Fibroblast of skin of left biceps (primary cell): ENCODE measurements at regions not wholly inside any gene's neighbourhood (a gene's known extent, or its start where the extent isn't known, plus 50 kb on each side); places are given as distances from the start of the nearest gene placed in this dataset.
"Not testable (repeated sequence)": the region's sequence is repeated elsewhere in the genome, so short reads cannot be mapped to it uniquely, and the experiment has no call there.

ENCODE experiments used
- DNase-seq, 2 experiments: peaks; one replicate each; pipeline ENCODE4 v3.0.0-alpha.2; 2013; ENCODE audit warnings: low read depth in 2 of 2

DNA sequence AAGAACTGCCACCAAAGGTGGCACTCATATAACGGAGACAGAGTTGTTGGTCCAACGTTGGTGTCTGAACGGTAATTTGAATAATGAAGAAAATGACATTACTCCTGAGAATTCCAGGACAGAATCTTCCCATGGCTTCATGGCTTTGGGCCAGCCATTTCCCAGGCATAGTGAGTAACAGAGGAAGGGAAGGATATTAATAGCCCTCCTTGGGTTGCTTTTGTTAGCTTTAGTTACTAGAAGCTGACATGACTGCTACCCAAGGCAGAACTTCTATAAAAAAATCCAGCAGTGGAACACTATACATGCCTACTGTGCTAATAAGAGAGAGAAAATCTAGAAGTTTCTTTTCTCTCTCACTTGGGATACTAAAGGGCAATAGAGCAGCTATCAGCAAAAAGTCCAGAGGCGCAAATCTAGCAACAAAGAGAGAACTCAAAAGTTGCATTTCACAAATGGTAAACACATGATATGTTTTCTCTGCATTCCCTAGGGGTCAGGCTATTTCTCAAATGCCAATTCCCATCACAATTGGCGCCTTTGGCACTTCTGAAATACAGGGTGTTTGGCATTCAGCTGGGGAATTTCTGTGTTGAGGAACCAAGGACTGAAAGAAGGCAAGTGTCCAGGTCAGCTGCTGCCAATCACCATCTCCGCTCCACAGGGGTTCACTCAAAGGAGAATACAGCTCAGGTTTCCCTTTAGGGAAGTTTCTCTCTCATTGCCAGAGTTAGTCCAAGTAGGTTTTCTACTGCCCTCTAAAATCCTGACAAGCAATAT lies 160.8 kb upstream of the KYNU start:
- DNase-seq = peak; percentile 14 to 18

DNA sequence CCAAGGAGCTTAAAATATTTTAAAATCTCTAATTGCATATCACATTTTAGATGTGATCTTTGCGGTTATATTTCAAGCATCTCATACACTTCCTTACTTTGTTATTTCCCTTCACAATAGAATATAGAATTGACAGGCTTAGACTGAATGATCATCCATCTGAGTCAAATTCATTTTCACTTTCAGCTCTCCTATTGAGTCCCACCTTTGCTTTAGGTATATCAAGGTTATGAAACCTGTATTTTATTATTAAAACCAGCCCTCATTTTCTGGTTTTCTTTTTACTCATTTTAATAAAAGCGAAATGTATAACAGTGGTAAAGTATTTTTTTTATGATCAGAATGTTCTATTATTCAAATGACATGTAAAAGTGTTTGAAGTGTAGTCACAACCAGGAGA lies 162.9 kb upstream of the KYNU start:
- DNase-seq = no peak

DNA sequence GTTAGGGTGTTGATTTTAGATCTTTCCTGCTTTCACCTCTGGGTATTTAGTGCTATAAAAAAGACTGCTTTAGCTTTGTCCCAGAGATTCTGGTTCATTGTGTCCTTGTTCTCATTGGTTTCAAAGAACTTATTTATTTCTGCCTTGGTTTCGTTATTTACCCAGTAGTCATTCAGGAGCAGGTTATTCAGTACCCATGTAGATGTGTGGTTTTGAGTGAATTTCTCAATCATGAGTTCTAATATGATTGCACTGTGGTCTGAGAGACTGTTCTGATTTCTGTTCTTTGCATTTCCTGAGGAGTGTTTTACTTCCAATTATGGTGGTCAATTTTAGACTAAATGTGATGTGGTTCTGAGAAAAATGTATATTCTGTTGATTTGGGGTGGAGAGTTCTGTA lies 167.1 kb upstream of the KYNU start:
- DNase-seq = no peak

DNA sequence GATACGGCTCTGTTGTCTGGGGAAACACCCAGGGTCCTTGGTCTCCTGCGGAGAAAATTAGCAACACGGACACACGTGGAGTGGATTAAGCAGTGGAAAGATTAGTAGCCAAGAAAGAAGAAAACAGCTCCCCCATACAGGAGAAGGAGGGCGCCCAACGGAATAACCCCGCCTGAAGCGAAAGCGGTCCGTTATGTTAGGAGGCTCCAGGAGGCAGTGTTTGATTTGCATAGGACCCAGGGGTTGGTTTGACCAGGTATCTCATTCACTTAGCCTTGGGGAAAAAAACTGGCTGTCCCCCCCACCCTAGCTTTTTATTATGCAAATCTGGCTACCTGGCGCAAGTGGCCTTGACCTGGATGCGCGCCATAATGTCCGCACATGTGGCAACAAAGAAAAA lies 170.1 kb upstream of the KYNU start:
- no peak for DNase-seq

DNA sequence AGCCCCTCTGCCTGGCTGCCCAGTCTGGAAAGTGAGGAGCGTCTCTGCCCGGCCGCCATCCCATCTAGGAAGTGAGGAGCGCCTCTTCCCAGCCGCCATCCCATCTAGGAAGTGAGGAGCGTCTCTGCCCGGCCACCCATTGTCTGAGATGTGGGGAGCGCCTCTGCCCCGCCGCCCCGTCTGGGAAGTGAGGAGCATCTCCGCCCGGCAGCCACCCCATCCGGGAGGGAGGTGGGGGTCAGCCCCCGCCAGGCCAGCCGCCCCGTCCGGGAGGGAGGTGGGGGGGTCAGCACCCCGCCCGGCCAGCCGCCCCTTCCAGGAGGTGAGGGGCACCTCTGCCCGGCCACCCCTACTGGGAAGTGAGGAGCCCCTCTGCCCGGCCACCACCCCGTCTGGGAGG lies 175.1 kb upstream of the KYNU start:
- not testable (repeated sequence) for DNase-seq

DNA sequence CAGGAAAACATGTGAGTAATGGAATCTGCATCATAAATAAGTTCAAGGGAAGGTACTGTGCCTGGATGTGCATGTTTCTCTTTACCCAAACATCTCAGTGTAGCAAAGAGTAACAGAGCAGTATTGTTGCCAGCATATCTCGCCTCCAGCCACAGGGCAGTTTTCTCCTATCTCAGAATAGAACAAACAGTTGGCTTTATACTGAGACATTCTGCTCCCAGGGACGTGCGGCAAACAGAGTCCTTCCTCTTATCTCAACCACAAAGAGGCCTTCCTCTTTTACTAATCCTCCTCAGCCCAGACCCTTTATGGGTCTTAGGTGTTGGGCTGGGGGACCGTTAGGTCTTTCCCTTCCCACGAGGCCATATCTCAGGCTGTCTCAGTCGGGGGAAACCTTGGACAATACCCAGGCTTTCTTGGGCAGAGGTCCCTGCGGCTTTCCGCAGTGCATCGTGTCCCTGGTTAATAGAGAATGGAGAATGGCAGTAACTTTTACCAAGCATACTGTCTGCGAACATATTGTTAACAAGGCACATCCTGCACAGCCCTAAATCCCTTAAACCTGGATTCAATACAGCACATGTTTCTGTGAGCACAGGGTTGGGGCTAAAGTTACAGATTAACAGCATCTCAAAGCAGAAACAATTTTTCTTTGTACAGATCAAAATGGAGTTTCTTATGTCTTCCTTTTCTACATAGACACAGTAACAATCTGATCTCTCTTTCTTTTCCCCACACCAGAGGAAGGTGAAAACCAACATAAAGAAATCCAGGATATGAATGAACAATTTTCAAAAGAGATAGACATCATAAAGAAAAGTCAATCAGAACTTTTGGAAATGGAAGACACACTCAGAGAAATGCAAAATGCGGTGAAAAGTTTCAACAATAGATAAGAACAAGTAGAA lies 181.9 kb upstream of the KYNU start:
- not testable (repeated sequence) for DNase-seq

DNA sequence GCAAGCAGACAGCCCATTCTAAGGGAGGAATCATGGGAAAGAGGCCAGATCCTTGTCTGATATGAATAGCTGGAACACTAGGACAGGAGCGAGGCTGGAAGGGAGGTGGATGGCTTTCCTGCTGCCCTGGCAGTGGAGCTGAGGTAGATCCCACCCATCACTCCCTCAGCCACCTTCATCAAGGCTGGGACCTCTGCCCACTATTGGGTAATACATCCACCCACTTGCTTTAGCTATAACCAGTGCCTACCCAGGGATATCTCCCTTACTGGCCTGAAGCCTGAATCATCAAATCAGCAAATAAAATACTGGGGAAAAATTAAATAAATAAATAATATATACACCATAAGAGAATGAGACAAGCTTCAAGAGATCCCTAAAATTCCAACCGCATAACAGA lies 183.2 kb upstream of the KYNU start:
- no peak for DNase-seq

DNA sequence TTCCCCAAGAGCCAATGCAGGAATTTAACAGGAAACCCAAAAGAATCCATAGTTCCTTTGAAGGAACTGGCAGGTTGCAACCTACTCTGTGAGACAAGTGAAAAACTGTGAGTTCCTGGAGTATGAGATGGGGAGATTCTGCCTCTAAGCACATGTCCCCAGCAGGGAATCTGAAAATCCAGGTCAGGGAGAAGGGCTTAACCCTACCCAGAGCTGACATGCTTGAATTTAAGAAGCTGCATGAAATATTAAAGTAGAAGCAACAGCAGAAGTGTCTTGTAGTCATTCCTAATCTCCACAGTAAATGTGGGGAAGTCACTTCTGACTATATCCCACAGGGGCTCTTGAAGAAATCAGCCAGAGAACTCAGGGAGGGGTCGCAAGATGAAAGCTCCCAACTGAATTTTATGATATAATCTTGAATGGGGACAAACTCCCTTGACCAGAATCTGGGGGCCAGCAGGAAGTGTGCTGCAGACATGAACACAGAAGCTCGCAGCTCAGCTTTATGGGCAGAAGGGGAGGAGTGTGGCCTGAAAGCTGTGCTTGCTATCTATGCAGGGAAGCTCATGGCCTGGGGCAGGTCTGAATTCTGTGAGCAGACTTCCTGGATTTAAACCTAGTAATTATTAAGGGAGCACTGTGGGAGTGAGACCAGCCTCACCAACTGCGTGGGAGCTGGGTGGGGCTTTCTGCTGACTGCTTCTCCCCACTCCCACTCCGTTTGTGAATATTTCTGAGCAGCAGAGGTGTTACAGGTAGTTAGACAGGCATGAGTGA lies 184.1 kb upstream of the KYNU start:
- DNase-seq = no peak

DNA sequence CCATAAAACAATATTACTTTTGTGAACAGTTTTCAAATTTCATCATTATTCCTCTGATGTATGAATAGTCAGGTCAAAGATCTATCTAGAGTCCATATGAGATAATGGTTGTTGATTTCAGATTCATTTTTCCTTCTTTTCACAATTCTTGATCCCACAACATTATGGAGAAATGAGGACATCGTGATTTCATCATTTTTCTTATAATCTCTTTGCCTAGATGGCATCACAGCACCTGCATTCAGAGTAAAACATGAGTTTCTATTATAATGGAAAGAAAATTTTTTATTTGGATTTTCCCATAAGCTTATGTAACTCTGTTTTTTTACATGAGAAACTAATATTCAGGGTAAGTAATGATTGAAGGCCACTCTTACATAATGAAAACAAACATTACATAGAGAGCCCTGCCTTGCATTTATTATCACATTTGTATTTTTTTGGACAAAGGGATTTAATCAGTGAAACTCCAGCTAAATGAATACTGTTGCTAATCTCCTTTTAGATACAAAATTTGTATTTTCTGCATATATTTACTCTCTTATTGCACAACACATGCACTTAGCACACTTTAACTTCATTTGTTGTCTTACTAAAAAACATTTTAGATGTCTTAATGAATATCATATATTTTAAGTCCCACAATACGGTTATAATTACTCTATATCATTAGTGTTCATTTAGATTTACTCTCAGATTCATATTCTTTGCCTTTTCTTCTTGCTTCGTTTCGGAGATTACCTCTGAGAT lies 188.4 kb upstream of the KYNU start:
- DNase-seq = no peak

DNA sequence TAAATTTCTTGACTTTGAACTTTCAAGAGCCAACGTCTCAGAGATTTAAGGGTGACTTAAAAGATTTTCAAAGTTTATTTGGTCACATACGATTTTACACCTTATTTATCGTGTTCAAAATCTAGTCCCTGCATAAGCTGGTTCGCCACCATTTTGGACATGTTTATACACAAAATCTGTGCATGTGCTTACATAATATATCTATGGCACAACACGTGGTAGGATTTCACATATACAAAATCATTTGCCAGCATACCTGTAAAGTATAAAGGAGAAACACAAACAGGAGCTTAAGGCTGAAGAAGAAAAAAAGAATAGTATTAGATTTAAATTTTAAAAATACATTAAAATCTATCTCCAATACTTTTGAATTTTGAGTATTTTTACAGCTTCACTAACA lies 190.0 kb upstream of the KYNU start:
- DNase-seq = no peak

DNA sequence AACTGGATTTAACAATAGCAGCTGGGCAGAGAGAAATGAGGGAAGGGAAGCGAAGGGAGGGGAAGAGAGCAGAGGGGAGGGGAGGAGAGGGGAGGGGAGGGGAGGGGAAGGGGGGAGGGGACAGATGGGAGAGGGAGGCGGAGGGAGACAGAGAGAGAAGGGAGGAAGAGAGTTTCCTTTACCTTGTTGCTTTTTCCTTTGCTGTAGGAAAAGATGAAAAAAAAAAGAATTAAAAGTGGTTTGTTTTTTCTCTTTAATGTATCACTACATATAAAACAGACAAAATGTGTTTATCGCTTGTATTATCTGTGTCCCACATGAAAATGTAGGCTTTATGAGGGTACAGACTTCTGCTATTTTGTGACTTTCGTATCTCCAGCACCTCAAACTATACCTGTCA lies 190.4 kb upstream of the KYNU start:
- no peak for DNase-seq

DNA sequence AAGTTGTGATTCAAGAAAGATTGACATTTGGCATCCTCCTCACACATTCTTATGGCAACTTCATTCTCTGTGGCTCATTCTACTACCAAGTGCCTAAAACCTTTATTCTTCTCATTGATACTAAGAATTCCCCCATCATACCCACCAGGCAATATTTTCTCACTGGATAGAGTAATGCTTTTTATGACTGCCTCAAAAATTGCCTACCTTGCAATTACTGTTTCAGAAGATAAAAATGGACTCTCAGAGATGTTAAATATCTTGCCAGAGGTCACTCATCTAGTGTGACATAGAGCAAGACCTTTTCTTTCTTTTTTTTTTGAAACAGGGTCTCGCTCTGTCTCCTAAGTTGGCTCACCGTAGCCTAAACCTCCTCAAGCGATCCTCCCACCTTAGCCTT lies 192.8 kb upstream of the KYNU start:
- no peak for DNase-seq

DNA sequence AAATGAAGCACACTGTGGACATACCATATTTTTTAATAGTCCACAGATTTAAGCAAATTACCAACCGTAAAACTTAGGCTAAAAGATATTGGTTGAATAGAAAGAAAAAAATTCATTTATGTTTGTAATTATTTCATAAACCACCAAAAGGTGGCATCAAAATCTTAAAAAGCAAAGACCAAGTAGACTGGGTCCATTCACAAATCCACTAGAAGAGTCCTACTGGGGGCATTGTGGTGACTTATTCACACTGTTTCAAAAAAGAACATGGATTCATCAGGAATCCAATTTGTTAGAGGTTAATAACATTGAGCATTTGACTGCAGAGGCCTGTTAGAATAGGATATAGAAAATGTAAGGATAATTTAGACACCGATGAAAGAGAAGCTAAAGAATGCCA lies 194.9 kb upstream of the KYNU start:
- DNase-seq = no peak

DNA sequence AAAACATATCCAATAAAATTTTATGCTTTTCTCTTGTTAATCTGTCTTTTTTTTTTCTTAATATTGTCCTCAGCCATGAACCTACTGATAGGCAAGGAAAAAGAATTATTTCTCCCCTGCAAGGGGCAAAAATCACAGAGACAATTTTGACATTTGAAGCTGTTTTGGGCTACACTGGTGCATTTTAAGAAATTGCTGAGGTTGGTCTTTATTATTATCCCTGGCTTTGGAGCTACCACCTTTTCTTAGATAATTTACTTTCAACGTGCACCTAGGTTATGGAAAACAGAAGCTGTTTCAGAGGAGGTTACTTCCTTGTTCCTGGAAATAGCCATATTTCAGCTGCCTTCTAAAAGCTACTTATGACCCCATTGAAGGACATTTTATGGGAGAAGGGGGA lies 195.5 kb upstream of the KYNU start:
- no peak for DNase-seq

DNA sequence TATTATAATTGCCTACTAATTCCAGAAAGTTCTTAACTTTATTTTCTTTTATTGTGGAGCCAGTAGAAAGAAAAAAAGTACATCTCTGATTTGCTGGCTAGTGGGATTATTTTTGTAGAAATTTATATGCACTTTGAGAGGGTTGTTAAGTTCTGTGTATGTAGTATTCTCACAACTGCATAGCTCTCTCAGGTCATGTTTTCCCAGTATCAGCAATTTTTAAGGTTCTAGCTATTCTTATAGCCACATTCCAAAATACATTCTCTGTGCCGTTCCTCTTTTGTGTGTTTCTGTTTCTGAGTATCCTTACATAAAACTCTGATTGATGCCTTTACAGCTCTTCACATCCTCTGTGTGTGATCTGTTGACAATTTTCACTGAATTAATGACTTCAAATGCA lies 199.3 kb upstream of the KYNU start:
- no peak for DNase-seq

DNA sequence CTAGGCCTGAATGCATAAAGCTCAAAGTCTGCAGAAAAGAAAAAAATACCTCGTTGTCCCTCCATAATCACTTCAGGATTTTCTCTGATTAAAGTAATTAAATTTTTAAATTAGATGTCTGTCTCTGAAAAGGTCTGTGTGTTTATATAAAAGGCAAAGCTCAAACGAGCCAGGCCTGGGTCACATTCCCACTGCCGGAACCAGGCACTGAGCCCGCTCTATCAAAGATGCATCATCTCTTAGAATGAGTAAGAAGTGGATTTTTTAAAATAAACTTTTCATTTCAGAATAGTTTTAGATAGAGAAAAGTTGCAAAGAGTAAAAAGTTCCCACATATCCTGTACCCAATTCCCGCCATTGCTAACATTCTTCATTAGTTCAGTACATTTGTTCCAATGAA lies 202.1 kb upstream of the KYNU start:
- no peak for DNase-seq

DNA sequence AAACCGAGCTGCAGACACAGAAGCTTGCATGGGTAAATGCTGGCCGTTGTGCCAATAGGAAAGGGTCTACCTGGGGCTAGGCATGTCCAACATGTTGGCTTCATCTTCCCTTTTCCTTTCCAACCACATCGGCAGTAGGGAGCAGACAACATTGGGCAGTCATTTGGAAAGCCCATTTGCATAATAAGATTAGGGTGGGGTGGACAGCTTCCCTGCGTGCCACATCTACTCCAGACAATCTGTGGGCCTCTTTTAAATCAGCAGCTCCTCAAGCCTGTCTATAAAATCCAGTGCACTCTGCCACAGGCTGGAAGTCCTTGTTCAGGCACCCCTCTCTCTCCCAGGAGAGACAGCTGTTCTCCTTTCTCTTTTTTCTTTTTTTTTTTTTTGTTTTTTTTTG lies 203.6 kb upstream of the KYNU start:
- no peak for DNase-seq

DNA sequence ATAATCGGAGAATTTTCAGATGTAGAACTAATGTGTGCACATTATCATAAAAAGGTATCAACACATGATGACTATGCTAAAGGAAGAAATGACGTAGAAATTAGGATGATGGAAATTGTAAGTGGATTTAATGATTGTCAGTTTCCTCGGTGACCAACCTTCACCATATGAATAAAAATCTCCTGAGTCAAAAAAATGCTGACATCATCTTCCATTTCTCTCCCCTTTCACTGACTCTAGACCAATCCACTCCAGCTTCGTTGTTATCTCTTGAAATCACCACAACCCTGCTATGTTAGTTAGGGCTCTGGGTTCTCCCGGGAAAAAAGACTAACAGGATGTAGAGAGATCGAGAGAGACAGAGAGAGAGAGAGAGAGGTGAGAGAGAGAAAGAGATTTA lies 204.8 kb upstream of the KYNU start:
- DNase-seq = no peak

DNA sequence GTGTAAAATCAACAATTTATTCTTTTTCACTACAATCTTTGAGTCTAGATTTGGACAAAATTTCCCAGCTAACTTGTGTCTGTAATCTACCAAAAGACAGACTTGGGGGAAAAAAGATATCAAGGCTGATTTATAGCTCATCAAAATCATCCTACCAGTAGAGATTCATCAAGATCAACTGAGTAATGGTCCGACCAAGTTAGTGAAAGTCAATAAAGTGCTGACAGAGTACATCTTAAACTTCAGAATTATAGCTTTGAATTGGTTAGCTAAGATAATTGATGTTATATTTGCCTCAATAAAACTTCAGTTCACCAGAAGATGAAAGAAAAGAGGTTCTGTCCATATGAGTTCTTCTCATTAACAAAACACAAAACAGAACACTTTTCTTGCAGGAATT lies 207.1 kb upstream of the KYNU start:
- DNase-seq = no peak

DNA sequence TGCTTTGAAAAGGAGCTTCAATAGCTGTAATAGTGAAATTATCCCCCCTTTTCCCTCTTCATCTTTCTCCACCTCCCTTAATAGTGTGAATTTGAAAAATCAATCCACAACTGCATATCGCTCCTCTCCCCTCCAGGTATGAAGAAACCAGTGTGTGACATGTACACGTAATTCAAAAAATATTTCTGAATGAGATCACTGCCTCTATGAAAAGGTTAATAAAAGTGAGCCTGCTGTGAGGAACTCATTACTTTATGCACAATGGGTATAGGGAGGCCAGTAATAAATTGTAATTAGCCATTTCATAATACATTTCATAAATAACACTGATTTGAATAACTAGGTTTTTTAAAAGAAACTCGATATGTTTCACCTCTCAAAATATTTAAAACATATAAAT lies 209.0 kb upstream of the KYNU start:
- DNase-seq = no peak

DNA sequence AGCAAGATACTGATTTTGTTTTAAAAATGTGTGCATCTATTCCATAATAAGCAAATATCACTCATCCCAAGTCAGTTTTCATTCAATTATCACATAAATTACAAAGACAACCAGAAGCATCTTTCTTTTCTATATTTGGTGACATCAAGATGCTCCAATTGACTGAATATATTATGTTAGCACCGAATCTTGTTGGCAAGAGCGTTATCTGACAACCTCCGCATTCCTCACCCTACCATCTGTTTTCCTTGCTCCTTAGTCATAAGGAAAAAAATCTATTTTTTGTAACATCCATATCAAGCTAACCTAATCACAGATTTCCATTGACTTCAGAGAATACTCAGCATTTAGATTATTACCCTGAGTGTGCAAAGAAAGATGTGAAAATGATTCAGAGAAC lies 212.2 kb upstream of the KYNU start:
- DNase-seq = no peak

DNA sequence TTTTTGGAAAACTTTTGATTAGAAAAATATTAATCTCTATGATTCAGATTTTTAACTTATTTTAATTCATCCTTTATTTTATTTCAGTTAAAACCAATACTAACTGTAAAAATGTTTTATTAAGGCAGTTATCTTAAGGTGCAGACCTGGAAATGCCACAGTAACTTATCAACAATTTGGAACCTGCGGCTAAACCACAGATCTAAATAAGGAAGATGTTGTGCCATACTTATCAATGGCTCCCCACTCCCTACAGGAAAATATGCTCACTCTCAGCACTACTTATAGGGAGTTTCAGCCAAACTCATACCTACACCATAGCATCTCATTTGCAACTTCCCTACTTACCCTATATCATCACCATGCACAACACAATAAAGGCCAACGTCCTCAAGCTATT lies 226.9 kb upstream of the KYNU start:
- no peak for DNase-seq
